Keratinocyte (primary cell): ENCODE measurements at regions not wholly inside any gene's neighbourhood (a gene's known extent, or its start where the extent isn't known, plus 50 kb on each side); places are given as distances from the start of the nearest gene placed in this dataset.

Experiments
- DNase-seq: peaks from one replicate; pipeline ENCODE4 v3.0.0-alpha.2; 2011; ENCODE audit warnings: low read depth, missing footprints, low spot score
- FAIRE-seq: peaks from 2 replicates; lab custom pipeline; 2011; peaks lifted over from hg19 to GRCh38; lab: Jason Lieb, UNC
- H2AFZ ChIP-seq: 2 replicates; pipeline ENCODE4 v1.6.0; 2012; ENCODE audit warnings: low read length, control low read depth, inconsistent platforms; ENCODE audit not compliant: control insufficient read depth
- H3K27ac ChIP-seq: 2 replicates; pipeline ENCODE4 v1.5.1; 2011; ENCODE audit warnings: low read length; ENCODE audit not compliant: control insufficient read depth, insufficient read depth
- H3K27me3 ChIP-seq: 3 replicates; pipeline ENCODE4 v1.6.0; 2011; ENCODE audit warnings: low read length; ENCODE audit not compliant: control insufficient read depth, insufficient read depth; ENCODE audit errors: extremely low read depth
- H3K36me3 ChIP-seq, 2 experiments: 2 replicates in 1 of 2; 3 replicates in 1 of 2; pipeline ENCODE4 v1.5.1; 2011; ENCODE audit warnings: low read length in 2 of 2, mild to moderate bottlenecking in 1 of 2; ENCODE audit not compliant: control insufficient read depth in 2 of 2, insufficient read depth in 2 of 2; ENCODE audit errors: extremely low read depth in 1 of 2
- H3K4me1 ChIP-seq: 3 replicates; pipeline ENCODE4 v1.5.1; 2011; ENCODE audit warnings: low read length; ENCODE audit not compliant: control insufficient read depth, insufficient read depth; ENCODE audit errors: extremely low read depth
- H3K4me2 ChIP-seq: 3 replicates; pipeline ENCODE4 v1.6.0; 2011; ENCODE audit warnings: low read depth, low read length; ENCODE audit not compliant: control insufficient read depth, insufficient read depth; ENCODE audit errors: extremely low read depth
- H3K4me3 ChIP-seq, 3 experiments: fragments of 200-600 bp in 1 of 3; sonication (generic) in 1 of 3; 2 replicates in 2 of 3; 3 replicates in 1 of 3; pipeline ENCODE4 v1.5.1; 2011 to 2016; ENCODE audit warnings: low read length in 3 of 3, mild to moderate bottlenecking in 3 of 3, control low read depth in 2 of 3, inconsistent platforms in 1 of 3, low read depth in 1 of 3, mixed read lengths in 1 of 3, mixed run types in 1 of 3, moderate library complexity in 1 of 3; ENCODE audit not compliant: control insufficient read depth in 2 of 3, insufficient read depth in 2 of 3; ENCODE audit errors: extremely low read depth in 1 of 3
- H3K79me2 ChIP-seq: 2 replicates; pipeline ENCODE4 v1.6.0; 2012; ENCODE audit warnings: low read length; ENCODE audit not compliant: control insufficient read depth, insufficient read depth
- H3K9ac ChIP-seq: 3 replicates; pipeline ENCODE4 v1.6.0; 2011; ENCODE audit warnings: low read length; ENCODE audit not compliant: control insufficient read depth, insufficient read depth; ENCODE audit errors: extremely low read depth
- H3K9me1 ChIP-seq: 3 replicates; pipeline ENCODE4 v1.6.0; 2011; ENCODE audit warnings: low read length; ENCODE audit not compliant: control insufficient read depth, insufficient read depth; ENCODE audit errors: extremely low read depth
- H3K9me3 ChIP-seq: 2 replicates; pipeline ENCODE4 v1.5.1; 2012; ENCODE audit warnings: low read depth, low read length; ENCODE audit not compliant: control insufficient read depth
- H4K20me1 ChIP-seq: 3 replicates; pipeline ENCODE4 v1.6.0; 2011; ENCODE audit warnings: low read length; ENCODE audit not compliant: control insufficient read depth, insufficient read depth; ENCODE audit errors: extremely low read depth
- CTCF ChIP-seq, 3 experiments: IDR thresholded peaks in 1 of 3; conservative IDR thresholded peaks in 1 of 3; optimal IDR thresholded peaks in 1 of 3; 2 replicates in 2 of 3; 3 replicates in 1 of 3; pipeline versions ENCODE3 to v1.5.1; 2011; ENCODE audit warnings: low read length in 3 of 3, mild to moderate bottlenecking in 3 of 3, moderate library complexity in 2 of 3, control low read depth in 1 of 3, inconsistent platforms in 1 of 3; ENCODE audit not compliant: insufficient read depth in 2 of 3; ENCODE audit errors: extremely low read depth in 1 of 3
- EZH2 ChIP-seq: IDR thresholded peaks from one replicate; pipeline ENCODE4 v1.6.1; 2012; ENCODE audit warnings: inconsistent platforms, mild to moderate bottlenecking, low read length, moderate library complexity
- dilution Hi-C: fragments of 300-500 bp; cut with MboI; formaldehyde crosslinking; loops from one replicate; pipeline ENCODE4 v1.7.0; 2020; ENCODE audit warnings: low sequenced_read_pairs; ENCODE audit not compliant: extremely low pct_ligation_motif_present

GRCh38 chr22:48511211-48511610 lies 1316.5 kb downstream of the BRD1 start:
- Histone ChIP-seq H2AFZ (no peak overlapping the region), H3K9me1 (no peaks in the 10 kb centered on the region), H3K9me3 (no peaks in the 10 kb centered on the region), H3K4me1 (no peaks in the 10 kb centered on the region), H3K36me3 (no peaks in the 10 kb centered on the region), H3K27me3 (no peaks in the 10 kb centered on the region), H3K4me2 (no peak overlapping the region), H3K79me2 (no peaks in the 10 kb centered on the region), H3K4me3 (no peak overlapping the region), H3K9ac (no peak overlapping the region), H4K20me1 (no peaks in the 10 kb centered on the region), H3K27ac (no peak overlapping the region)
- dilution Hi-C loops = no loop called here
- DNase-seq (no peak), FAIRE-seq (no peak)
- TF ChIP-seq EZH2 = no peak
- no peak for TF ChIP-seq CTCF (optimal IDR thresholded peaks at IDR 0.05 in 1 of 3, IDR thresholded peaks at IDR 0.05 in 1 of 3, conservative IDR thresholded peaks at IDR 0.05 in 1 of 3; ENCODE audit: extremely low read depth in 1 of 3, insufficient read depth in 2 of 3, low read length in 3 of 3)

GRCh38 chr22:48510599-48510998 lies 1317.1 kb downstream of the BRD1 start:
- Histone ChIP-seq H3K4me2 (no peak overlapping the region), H3K27ac (no peak overlapping the region), H3K27me3 (no peaks in the 10 kb centered on the region), H3K36me3 (no peaks in the 10 kb centered on the region), H3K4me3 (no peak overlapping the region), H2AFZ (no peak overlapping the region), H3K9ac (no peak overlapping the region), H3K4me1 (no peaks in the 10 kb centered on the region), H3K9me3 (peaks cover 3% of the 10 kb centered on the region), H3K79me2 (no peaks in the 10 kb centered on the region), H4K20me1 (no peaks in the 10 kb centered on the region), H3K9me1 (no peaks in the 10 kb centered on the region)
- TF ChIP-seq CTCF (optimal IDR thresholded peaks at IDR 0.05 in 1 of 3, IDR thresholded peaks at IDR 0.05 in 1 of 3, conservative IDR thresholded peaks at IDR 0.05 in 1 of 3; ENCODE audit: extremely low read depth in 1 of 3, insufficient read depth in 2 of 3, low read length in 3 of 3) = no peak
- no peak for TF ChIP-seq EZH2
- dilution Hi-C loops = no loop called here
- no peak for FAIRE-seq
- no peak for DNase-seq
